ENCODE measurements at regions not wholly inside any gene's neighbourhood (a gene's known extent, or its start where the extent isn't known, plus 50 kb on each side); places are given as distances from the start of the nearest gene placed in this dataset.

DNA sequence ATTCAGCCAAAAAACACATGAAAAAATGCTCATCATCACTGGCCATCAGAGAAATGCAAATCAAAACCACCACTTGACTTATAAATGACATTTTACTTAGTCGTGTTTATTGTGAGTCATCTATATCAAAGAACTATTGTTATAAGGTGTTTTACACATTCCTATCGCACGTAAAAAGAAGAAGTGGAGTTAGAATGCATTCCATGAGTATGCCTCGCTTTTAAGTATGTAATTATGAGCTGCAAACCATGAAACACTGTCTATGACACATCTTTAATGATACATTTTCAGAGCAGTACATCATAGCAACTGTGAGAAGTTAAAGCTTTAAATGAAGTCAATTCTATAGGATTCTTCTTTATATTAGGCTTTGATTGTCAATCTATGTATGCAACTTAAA, 614.3 kb upstream of the ADAMTS5 start:
- intact Hi-C loops (cut with DNase I) = no loop called here
- H3K9me3 ChIP-seq = no peaks in the 10 kb centered on the region
- TF ChIP-seq, protein P1, sequence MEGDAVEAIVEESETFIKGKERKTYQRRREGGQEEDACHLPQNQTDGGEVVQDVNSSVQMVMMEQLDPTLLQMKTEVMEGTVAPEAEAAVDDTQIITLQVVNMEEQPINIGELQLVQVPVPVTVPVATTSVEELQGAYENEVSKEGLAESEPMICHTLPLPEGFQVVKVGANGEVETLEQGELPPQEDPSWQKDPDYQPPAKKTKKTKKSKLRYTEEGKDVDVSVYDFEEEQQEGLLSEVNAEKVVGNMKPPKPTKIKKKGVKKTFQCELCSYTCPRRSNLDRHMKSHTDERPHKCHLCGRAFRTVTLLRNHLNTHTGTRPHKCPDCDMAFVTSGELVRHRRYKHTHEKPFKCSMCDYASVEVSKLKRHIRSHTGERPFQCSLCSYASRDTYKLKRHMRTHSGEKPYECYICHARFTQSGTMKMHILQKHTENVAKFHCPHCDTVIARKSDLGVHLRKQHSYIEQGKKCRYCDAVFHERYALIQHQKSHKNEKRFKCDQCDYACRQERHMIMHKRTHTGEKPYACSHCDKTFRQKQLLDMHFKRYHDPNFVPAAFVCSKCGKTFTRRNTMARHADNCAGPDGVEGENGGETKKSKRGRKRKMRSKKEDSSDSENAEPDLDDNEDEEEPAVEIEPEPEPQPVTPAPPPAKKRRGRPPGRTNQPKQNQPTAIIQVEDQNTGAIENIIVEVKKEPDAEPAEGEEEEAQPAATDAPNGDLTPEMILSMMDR (IDR thresholded peaks at IDR 0.05) = no peak

DNA sequence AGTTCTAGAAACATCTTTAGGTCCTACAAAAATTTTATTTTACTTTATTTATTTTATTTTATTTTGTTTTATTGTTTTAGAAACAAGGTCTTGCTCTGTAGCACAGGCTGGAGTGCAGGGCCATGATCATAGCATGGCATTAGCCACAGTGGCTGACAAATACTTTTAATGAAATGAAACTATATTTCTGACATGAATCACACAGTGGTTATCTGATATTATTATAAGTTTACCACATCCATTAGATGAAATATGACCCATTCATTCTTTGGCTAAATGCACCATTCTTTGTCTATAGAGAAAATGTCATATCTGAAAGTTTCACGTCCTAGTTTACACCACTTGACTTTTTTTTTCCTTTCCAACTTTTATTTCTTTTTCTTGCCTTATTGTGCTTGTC, 613.4 kb upstream of the ADAMTS5 start:
- DNase-seq (no peak), ATAC-seq (no peak)
- no peak overlapping the region for H3K4me3 ChIP-seq
- TF ChIP-seq, protein P1 (IDR thresholded peaks at IDR 0.05) = no peak
- no peaks in the 10 kb centered on the region for H3K36me3 ChIP-seq
- no peaks in the 10 kb centered on the region for H3K9me3 ChIP-seq
- H3K27me3 ChIP-seq = no peaks in the 10 kb centered on the region
- intact Hi-C loops (cut with DNase I) = no loop called here
- no peak overlapping the region for H3K27ac ChIP-seq
- H3K4me1 ChIP-seq = no peaks in the 10 kb centered on the region

More for the DNA sequence above, 614.3 kb upstream of the ADAMTS5 start:
- Histone ChIP-seq H3K36me3 (no peaks in the 10 kb centered on the region), H3K27me3 (no peaks in the 10 kb centered on the region), H3K27ac (no peak overlapping the region), H3K4me3 (no peak overlapping the region), H3K4me1 (no peaks in the 10 kb centered on the region)
- ATAC-seq = no peak
- DNase-seq = no peak

DNA sequence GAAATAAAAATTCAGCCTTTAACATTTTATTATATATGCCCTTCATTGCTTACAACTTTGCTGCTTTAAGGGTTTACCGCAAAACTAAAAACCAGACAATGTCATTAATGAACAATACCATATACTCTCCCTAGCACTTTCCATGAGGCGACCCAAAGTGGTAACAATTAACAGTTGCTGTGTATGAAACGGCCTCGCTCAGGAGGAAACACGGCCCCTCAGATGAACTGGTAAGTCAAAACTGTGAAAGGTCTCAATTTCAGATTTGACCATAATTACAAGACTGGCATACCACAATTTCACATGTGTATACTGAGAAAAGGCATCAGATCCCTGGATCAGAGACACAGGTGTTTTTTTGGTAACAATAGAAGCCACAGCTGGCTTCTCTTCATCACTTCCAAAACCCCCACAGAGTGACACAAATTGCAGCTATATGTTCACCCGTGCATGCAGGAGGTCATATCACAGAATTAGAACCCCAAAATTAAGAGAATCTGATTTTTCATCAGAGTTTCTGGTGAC, 611.9 kb upstream of the ADAMTS5 start:
- H3K27ac ChIP-seq = no peak overlapping the region
- intact Hi-C loops (cut with DNase I) = no loop called here
- TF ChIP-seq, protein P1 (IDR thresholded peaks at IDR 0.05) = no peak
- no peaks in the 10 kb centered on the region for H3K27me3 ChIP-seq
- H3K4me3 ChIP-seq = no peak overlapping the region
- no peaks in the 10 kb centered on the region for H3K9me3 ChIP-seq
- no peaks in the 10 kb centered on the region for H3K4me1 ChIP-seq
- ATAC-seq = no peak
- no peak for DNase-seq
- H3K36me3 ChIP-seq = no peaks in the 10 kb centered on the region

DNA sequence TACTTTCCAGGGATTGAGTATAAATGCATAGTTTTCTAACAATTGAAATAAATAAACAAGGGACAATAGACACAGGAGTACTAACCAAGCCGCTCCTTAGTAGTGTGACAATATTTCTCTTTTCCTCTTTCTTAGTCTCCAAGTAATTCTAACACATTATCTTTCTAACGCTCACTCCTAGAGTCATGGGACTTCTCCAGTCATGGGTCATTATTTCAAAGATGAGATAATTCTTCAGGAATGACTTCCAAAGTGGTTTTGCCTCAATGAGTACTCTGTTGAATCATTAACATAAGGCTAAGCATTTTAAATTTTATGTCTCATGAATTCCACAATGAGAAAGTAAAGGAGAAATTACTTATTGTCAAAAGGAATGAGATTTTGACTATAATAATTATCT, 605.8 kb upstream of the ADAMTS5 start:
- no peaks in the 10 kb centered on the region for H3K9me3 ChIP-seq
- H3K27ac ChIP-seq = no peak overlapping the region
- no peaks in the 10 kb centered on the region for H3K4me1 ChIP-seq
- no peaks in the 10 kb centered on the region for H3K27me3 ChIP-seq
- no peaks in the 10 kb centered on the region for H3K36me3 ChIP-seq
- TF ChIP-seq, protein P1 (IDR thresholded peaks at IDR 0.05) = no peak
- no peak for DNase-seq
- intact Hi-C loops (cut with DNase I) = no loop called here
- H3K4me3 ChIP-seq = no peak overlapping the region
- peak; percentile 14 for ATAC-seq

DNA sequence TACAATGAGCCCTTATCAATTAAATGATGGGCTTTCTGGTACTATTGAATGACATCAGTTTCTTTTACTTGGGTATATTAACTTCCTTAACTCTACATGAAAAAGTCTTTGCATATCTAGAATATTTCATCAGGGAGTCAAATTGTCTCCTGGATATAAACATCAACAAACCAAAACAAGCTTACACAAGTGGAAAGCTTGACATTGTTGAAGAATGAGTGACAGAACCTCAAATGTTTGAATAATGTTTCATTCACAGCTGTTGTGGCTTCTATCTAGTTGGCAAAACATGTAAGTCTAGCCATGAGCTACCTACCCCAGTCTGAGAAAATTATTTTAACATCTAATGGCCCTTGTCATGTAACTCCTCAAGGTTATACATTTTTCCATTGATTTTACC, 604.8 kb upstream of the ADAMTS5 start:
- DNase-seq (no peak), ATAC-seq (peak; percentile 49)
- intact Hi-C loops (cut with DNase I) = no loop called here
- no peak overlapping the region for H3K27ac ChIP-seq
- H3K4me1 ChIP-seq = no peaks in the 10 kb centered on the region
- H3K4me3 ChIP-seq = no peak overlapping the region
- H3K27me3 ChIP-seq = no peaks in the 10 kb centered on the region
- no peaks in the 10 kb centered on the region for H3K36me3 ChIP-seq
- TF ChIP-seq, protein P1 (IDR thresholded peaks at IDR 0.05) = no peak
- H3K9me3 ChIP-seq = no peaks in the 10 kb centered on the region

Measured in left lung (tissue), 4 donors.